K562 (cell line): ENCODE measurements at regions not wholly inside any gene's neighbourhood (a gene's known extent, or its start where the extent isn't known, plus 50 kb on each side); places are given as distances from the start of the nearest gene placed in this dataset.

Experiments used
- ATAC-seq: fragments of 200-7000 bp; cut with Tn5 transposase; 3 replicates; pipeline ENCODE4 v1.9.1; 2020; ENCODE audit warnings: moderate library complexity
- BruUV-seq: library from RNA; stranded (reverse); fragments of 400-500 nt; replicated peaks from 2 replicates; lab custom pipeline; 2021; lab: Mats Ljungman, UMichigan
- CTCF ChIA-PET: fragments of 300-600 bp; formaldehyde crosslinking; extraction: SDS; loops from one replicate; lab custom pipeline; 2021; ENCODE audit warnings: low intra/inter-chr PET ratio; lab: Yijun Ruan, JAX
- POLR2A ChIA-PET: fragments of 300-600, 350-650 bp; sonication (Branson Sonifier 250); formaldehyde crosslinking; extraction: SDS; loops from one replicate; lab custom pipeline; 2021; ENCODE audit warnings: antibody characterized with exemption, inconsistent platforms; lab: Yijun Ruan, JAX
- DNase-seq, 4 experiments: peaks; one replicate each; pipeline versions ENCODE4 v3.0.0 to v3.0.0-alpha.2; 2011 to 2018; ENCODE audit warnings: low spot score in 3 of 4, mixed read lengths in 3 of 4; ENCODE audit errors: extremely low read depth in 1 of 4
- FAIRE-seq: peaks from 2 replicates; lab custom pipeline; 2011; peaks lifted over from hg19 to GRCh38; lab: Jason Lieb, UNC
- H2AFZ ChIP-seq: 2 replicates; pipeline ENCODE4 v1.6.0; 2011; ENCODE audit warnings: low read depth, low read length, control low read depth, inconsistent platforms
- H3K27ac ChIP-seq: fragments of 200-600 bp; 3 replicates; pipeline ENCODE4 v1.8.0; 2011; ENCODE audit warnings: low read depth, mild to moderate bottlenecking, control low read depth, inconsistent platforms, low read length, moderate library complexity, mixed read lengths; ENCODE audit errors: extremely low read depth
- H3K27me3 ChIP-seq, 2 experiments: fragments of 300-600 bp in 1 of 2; 2 replicates in 1 of 2; 3 replicates in 1 of 2; pipeline versions ENCODE4 v1.6.0 to v1.8.0; 2011; ENCODE audit warnings: inconsistent platforms in 2 of 2, low read length in 2 of 2, mild to moderate bottlenecking in 1 of 2, mixed read lengths in 1 of 2, moderate library complexity in 1 of 2; ENCODE audit not compliant: control insufficient read depth in 2 of 2, insufficient read depth in 2 of 2
- H3K36me3 ChIP-seq: fragments of 300-600 bp; 3 replicates; pipeline ENCODE4 v1.8.0; 2011; ENCODE audit warnings: mild to moderate bottlenecking, low read length, inconsistent platforms; ENCODE audit not compliant: control insufficient read depth, insufficient read depth
- H3K4me1 ChIP-seq, 2 experiments: fragments of 200-600 bp in 1 of 2; replicated peaks in 1 of 2; 2 replicates in 1 of 2; 3 replicates in 1 of 2; pipeline versions ENCODE4 v1.5.1 to v1.8.0; 2011; ENCODE audit warnings: inconsistent platforms in 2 of 2, low read length in 2 of 2, mild to moderate bottlenecking in 1 of 2, mixed read lengths in 1 of 2, moderate library complexity in 1 of 2; ENCODE audit not compliant: control insufficient read depth in 2 of 2, insufficient read depth in 2 of 2
- H3K4me2 ChIP-seq: 2 replicates; pipeline ENCODE4 v1.6.1; 2011; ENCODE audit warnings: low read length, control low read depth, inconsistent platforms, mixed read lengths; ENCODE audit not compliant: insufficient read depth
- H3K4me3 ChIP-seq: fragments of 200-600 bp; sonication (generic), shearing (Covaris generic); 2 replicates; pipeline ENCODE4 v1.5.1; 2016; ENCODE audit warnings: control low read depth, inconsistent platforms
- H3K79me2 ChIP-seq: fragments of 200-600 bp; 3 replicates; pipeline ENCODE4 v1.8.0; 2011; ENCODE audit warnings: low read length, inconsistent platforms; ENCODE audit not compliant: control insufficient read depth, insufficient read depth
- H3K9ac ChIP-seq, 2 experiments: 2 replicates each; pipeline versions ENCODE4 v1.6.0 to v1.6.1; 2011; ENCODE audit warnings: low read depth in 2 of 2, low read length in 2 of 2, control low read depth in 1 of 2, inconsistent platforms in 1 of 2, mild to moderate bottlenecking in 1 of 2, mixed read lengths in 1 of 2; ENCODE audit not compliant: insufficient read depth in 1 of 2
- H3K9me1 ChIP-seq: one replicate; pipeline ENCODE4 v1.6.0; 2011; ENCODE audit warnings: inconsistent platforms, mild to moderate bottlenecking, low read length, moderate library complexity; ENCODE audit not compliant: control insufficient read depth, insufficient read depth
- H3K9me3 ChIP-seq: replicated peaks from 2 replicates; pipeline ENCODE4 v1.5.1; 2011; ENCODE audit warnings: low read depth, low read length, inconsistent platforms; ENCODE audit not compliant: control insufficient read depth, insufficient read depth
- H4K20me1 ChIP-seq: replicated peaks from 2 replicates; pipeline ENCODE4 v1.6.1; 2011; ENCODE audit warnings: low read length, inconsistent platforms, mixed read lengths; ENCODE audit not compliant: control insufficient read depth, insufficient read depth
- LARP7 ChIP-seq: fragments of 450-650 bp; IDR thresholded peaks from 2 replicates; pipeline ENCODE4 v1.6.1; 2016
- ZMIZ1 ChIP-seq, 2 experiments: fragments of 150-350 bp in 1 of 2; IDR thresholded peaks; 2 replicates each; pipeline ENCODE4 v1.6.1; 2012 to 2016; ENCODE audit warnings: low read depth in 2 of 2, low read length in 2 of 2, mild to moderate bottlenecking in 1 of 2, moderate library complexity in 1 of 2
- ZNF644 ChIP-seq: fragments of 200-800 bp; sonication (Bioruptor generic); IDR thresholded peaks from 2 replicates; pipeline ENCODE4 v1.6.1; 2016; ENCODE audit warnings: low read depth, missing genetic modification characterization, missing compliant biosample characterization
- in situ Hi-C: fragments of 300-500 bp; cut with MboI; formaldehyde crosslinking; loops from 4 replicates; pipeline ENCODE4 v1.15.0; 2018; ENCODE audit warnings: inconsistent platforms, mixed read lengths
- intact Hi-C: fragments of 100-400 bp; cut with micrococcal nuclease; formaldehyde crosslinking; loops from 2 replicates; pipeline ENCODE4 v1.14.2; 2022

DNA sequence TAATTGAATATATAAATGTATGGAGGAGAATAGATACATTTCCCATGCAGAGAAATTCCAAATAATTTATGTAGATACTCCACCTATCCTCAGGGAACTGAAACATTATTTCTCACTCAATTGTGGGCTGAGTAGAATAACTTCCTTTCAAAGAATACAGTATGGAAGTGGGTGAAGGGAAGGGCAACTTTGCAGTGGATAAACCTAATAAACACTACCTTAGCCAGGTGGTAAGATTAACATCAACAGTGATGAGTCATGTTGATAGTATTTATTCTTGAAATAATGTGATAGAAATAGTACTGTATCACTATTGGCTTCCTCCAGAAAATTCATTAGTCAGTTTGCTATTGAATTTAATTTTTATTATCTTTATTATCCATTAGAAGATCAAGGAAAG is 716.4 kb upstream of the CHAC2 start:
- Histone ChIP-seq H4K20me1 (no peaks in the 10 kb centered on the region), H3K4me1 (no peaks in the 10 kb centered on the region), H3K79me2 (no peaks in the 10 kb centered on the region), H3K9ac (no peak overlapping the region), H3K4me2 (no peak overlapping the region), H3K27ac (no peak overlapping the region), H2AFZ (no peak overlapping the region), H3K9me1 (no peaks in the 10 kb centered on the region), H3K36me3 (no peaks in the 10 kb centered on the region), H3K9me3 (no peaks in the 10 kb centered on the region), H3K4me3 (no peak overlapping the region)
- FAIRE-seq (no peak), DNase-seq (no peak), ATAC-seq (no peak)
- in situ Hi-C loops: no loop called here
- ChIA-PET POLR2A (no interaction called here), CTCF (no interaction called here)
- BruUV-seq: no TSS peak
- TF ChIP-seq ZNF644 (tag) (no peak), LARP7 (no peak), ZMIZ1 (IDR thresholded peaks at IDR 0.05; ENCODE audit: low read depth in 2 of 2, low read length in 2 of 2) (no peak)
- TF ChIP-seq, all 486 proteins: peak for 0
- H3K27me3 ChIP-seq: no peaks in the 10 kb centered on the region
- intact Hi-C loops: no loop called here
